ENCODE measurements at regions not wholly inside any gene's neighbourhood (a gene's known extent, or its start where the extent isn't known, plus 50 kb on each side); places are given as distances from the start of the nearest gene placed in this dataset.
A peak's percentile ranks its signal among the peaks of the same experiment; 100 is the strongest.
"Not testable (repeated sequence)": the region's sequence is repeated elsewhere in the genome, so short reads cannot be mapped to it uniquely, and the experiment has no call there.

DNA sequence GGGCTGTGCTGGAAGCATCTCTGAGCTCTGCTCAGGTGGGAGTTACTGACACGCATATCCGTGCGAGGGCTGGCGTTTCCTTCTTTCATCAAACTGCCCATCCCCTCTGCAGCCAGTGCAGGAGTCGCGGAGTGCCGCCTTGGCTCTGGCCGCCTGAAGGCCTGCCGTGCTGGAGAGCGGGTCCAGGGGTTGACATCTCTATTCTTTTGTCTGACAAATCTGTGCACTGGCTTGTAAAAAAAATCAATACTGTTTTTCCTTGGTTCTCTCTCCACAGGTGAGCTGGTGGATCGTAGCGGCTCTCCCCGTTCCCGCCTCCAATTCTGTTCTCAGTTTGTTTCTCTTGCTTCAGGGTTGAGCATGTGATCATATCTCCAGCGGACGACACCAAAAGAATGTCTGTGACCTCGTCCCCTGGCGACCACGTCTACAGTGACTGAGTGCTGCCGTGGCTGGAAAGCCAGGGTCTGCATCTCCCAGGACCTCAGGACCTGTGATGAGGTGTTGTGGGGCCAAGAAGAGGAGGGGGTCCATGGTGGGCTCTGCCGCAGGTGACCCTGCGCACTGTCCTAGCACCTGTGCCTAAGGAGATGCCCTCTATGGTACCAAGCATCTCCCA, 214.3 kb upstream of the IRX4 start:
- Histone ChIP-seq H3K4me3 (ENCODE audit: low read depth, low read length) (no peak overlapping the region), H3K79me2 (ENCODE audit: control insufficient read depth, insufficient read depth, low read length, unreplicated experiment) (no peaks in the 10 kb centered on the region), H2AFZ (ENCODE audit: low read length, unreplicated experiment) (no peak overlapping the region), H3K4me1 (ENCODE audit: control insufficient read depth, insufficient read depth, low read length, unreplicated experiment) (peaks cover 20% of the 10 kb centered on the region), H3K36me3 (ENCODE audit: insufficient read depth, low read length) (no peaks in the 10 kb centered on the region), H3K27me3 (ENCODE audit: insufficient read depth, low read length) (no peaks in the 10 kb centered on the region), H3K27ac (ENCODE audit: low read depth, low read length) (no peak overlapping the region)

- H3K4me1 ChIP-seq (ENCODE audit: control insufficient read depth, insufficient read depth, low read length, unreplicated experiment) = peaks cover 20% of the 10 kb centered on the region
- H3K27me3 ChIP-seq (ENCODE audit: insufficient read depth, low read length) = no peaks in the 10 kb centered on the region
- peak overlapping the region; percentile 100 for H3K27ac ChIP-seq (ENCODE audit: low read depth, low read length)
- H3K79me2 ChIP-seq (ENCODE audit: control insufficient read depth, insufficient read depth, low read length, unreplicated experiment) = no peaks in the 10 kb centered on the region
- H3K4me3 ChIP-seq (ENCODE audit: low read depth, low read length) = no peak overlapping the region
- H3K36me3 ChIP-seq (ENCODE audit: insufficient read depth, low read length) = no peaks in the 10 kb centered on the region
- H2AFZ ChIP-seq (ENCODE audit: low read length, unreplicated experiment) = no peak overlapping the region
Measured at GRCh38 chr5:2095011-2095410, 212.3 kb upstream of the IRX4 start.

DNA sequence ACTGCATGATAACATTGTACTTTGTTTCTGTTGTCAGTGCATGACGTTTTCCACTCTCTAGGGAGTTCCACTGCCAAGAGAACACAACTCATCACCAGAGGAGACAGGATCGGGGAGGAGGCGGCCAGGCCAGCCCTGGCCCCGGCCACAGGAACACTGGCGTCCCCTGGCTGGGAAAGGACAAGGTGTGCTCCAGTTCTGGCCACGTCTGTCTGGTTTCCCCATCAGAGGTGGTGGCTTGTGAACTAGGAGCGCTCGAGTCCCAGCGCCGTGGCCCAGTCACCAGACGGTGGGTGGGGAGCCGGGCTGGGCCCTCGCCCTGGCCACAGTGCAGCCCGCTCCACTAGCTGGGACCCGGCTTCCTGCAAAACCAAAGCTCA, 211.9 kb upstream of the IRX4 start:
- Histone ChIP-seq H3K27me3 (ENCODE audit: insufficient read depth, low read length) (no peaks in the 10 kb centered on the region), H3K36me3 (ENCODE audit: insufficient read depth, low read length) (no peaks in the 10 kb centered on the region), H3K27ac (ENCODE audit: low read depth, low read length) (peak overlapping the region; percentile 100), H3K4me1 (ENCODE audit: control insufficient read depth, insufficient read depth, low read length, unreplicated experiment) (peaks cover 20% of the 10 kb centered on the region), H2AFZ (ENCODE audit: low read length, unreplicated experiment) (no peak overlapping the region), H3K4me3 (ENCODE audit: low read depth, low read length) (peak overlapping the region; percentile 45; the same call in 1 of the 2 replicates), H3K79me2 (ENCODE audit: control insufficient read depth, insufficient read depth, low read length, unreplicated experiment) (no peaks in the 10 kb centered on the region)

DNA sequence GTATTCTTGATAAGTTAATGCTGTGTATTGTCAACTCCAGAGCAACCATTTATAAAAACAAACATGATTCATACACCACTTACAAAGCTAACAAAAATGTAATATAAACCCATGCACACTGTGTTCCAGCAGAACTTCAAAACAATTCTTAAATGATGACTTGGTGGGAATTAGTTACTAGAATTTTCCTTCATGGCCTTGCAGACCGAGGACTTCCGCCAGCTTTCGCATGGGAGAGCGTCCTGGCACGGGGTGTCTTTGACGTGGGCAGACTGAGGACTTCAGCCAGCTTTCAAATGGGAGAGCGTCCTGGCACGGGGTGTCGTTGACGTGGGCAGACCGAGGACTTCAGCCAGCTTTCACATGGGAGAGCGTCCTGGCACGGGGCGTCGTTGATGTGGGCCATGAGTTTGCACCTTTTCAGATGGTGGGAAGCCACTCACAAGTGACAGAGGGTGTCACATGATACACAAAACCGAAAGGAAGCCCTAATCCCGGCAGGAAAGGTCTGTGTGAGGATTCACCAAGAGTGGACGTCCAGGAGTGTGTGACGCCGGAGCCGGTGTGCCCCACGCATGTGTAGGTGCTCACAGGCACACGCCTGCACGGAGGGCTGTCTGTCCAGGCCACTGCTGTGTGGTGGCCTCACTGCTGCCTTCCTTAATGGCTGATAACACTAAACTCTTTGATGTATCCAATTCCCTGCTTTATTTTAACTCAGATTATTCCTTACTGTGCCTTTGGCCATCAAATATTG, 211.3 kb upstream of the IRX4 start:
- Histone ChIP-seq H3K4me1 (ENCODE audit: control insufficient read depth, insufficient read depth, low read length, unreplicated experiment) (peaks cover 20% of the 10 kb centered on the region), H3K79me2 (ENCODE audit: control insufficient read depth, insufficient read depth, low read length, unreplicated experiment) (no peaks in the 10 kb centered on the region), H3K27ac (ENCODE audit: low read depth, low read length) (peak overlapping the region; percentile 100), H2AFZ (ENCODE audit: low read length, unreplicated experiment) (no peak overlapping the region), H3K36me3 (ENCODE audit: insufficient read depth, low read length) (no peaks in the 10 kb centered on the region), H3K4me3 (ENCODE audit: low read depth, low read length) (peak overlapping the region; percentile 45; the same call in 1 of the 2 replicates), H3K27me3 (ENCODE audit: insufficient read depth, low read length) (no peaks in the 10 kb centered on the region)

- no peaks in the 10 kb centered on the region for H3K79me2 ChIP-seq (ENCODE audit: control insufficient read depth, insufficient read depth, low read length, unreplicated experiment)
- H3K4me3 ChIP-seq (ENCODE audit: low read depth, low read length) = no peak overlapping the region
- H3K36me3 ChIP-seq (ENCODE audit: insufficient read depth, low read length) = no peaks in the 10 kb centered on the region
- H3K27ac ChIP-seq (ENCODE audit: low read depth, low read length) = peak overlapping the region; percentile 100; the same call in 1 of the 2 replicates
- H3K4me1 ChIP-seq (ENCODE audit: control insufficient read depth, insufficient read depth, low read length, unreplicated experiment) = peaks cover 20% of the 10 kb centered on the region
- H2AFZ ChIP-seq (ENCODE audit: low read length, unreplicated experiment) = no peak overlapping the region
- no peaks in the 10 kb centered on the region for H3K27me3 ChIP-seq (ENCODE audit: insufficient read depth, low read length)
Measured at GRCh38 chr5:2091921-2092320, 209.2 kb upstream of the IRX4 start.

DNA sequence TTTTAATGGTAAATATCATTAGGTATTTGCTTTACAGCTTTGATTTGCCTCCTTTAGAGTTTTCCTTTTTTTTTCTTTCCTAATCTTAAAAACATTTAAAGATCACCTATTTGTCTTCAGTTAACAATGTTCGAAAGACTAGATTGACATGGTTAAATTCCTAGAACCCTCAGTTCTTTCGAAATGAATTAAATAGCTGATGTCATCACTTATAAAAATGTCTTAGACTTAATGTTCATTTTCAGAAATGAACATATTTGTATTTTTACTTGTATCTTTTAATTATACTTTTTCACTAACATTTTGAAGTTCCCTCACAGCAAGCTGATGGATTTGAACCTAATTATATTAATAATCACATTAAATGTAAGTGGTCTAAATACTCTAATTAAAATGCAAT, 205.3 kb upstream of the IRX4 start:
- H3K27ac ChIP-seq (ENCODE audit: low read depth, low read length) = no peak overlapping the region
- H3K27me3 ChIP-seq (ENCODE audit: insufficient read depth, low read length) = no peaks in the 10 kb centered on the region
- H2AFZ ChIP-seq (ENCODE audit: low read length, unreplicated experiment) = no peak overlapping the region
- H3K36me3 ChIP-seq (ENCODE audit: insufficient read depth, low read length) = no peaks in the 10 kb centered on the region
- no peaks in the 10 kb centered on the region for H3K79me2 ChIP-seq (ENCODE audit: control insufficient read depth, insufficient read depth, low read length, unreplicated experiment)
- no peak overlapping the region for H3K4me3 ChIP-seq (ENCODE audit: low read depth, low read length)
- peaks cover 3% of the 10 kb centered on the region for H3K4me1 ChIP-seq (ENCODE audit: control insufficient read depth, insufficient read depth, low read length, unreplicated experiment)

- H3K4me3 ChIP-seq (ENCODE audit: low read depth, low read length) = no peak overlapping the region
- no peaks in the 10 kb centered on the region for H3K36me3 ChIP-seq (ENCODE audit: insufficient read depth, low read length)
- no peak overlapping the region for H3K27ac ChIP-seq (ENCODE audit: low read depth, low read length)
- H3K4me1 ChIP-seq (ENCODE audit: control insufficient read depth, insufficient read depth, low read length, unreplicated experiment) = no peaks in the 10 kb centered on the region
- H3K27me3 ChIP-seq (ENCODE audit: insufficient read depth, low read length) = no peaks in the 10 kb centered on the region
- H2AFZ ChIP-seq (ENCODE audit: low read length, unreplicated experiment) = no peak overlapping the region
- no peaks in the 10 kb centered on the region for H3K79me2 ChIP-seq (ENCODE audit: control insufficient read depth, insufficient read depth, low read length, unreplicated experiment)
Measured at GRCh38 chr5:2075365-2075764, 192.6 kb upstream of the IRX4 start.

- H3K36me3 ChIP-seq (ENCODE audit: insufficient read depth, low read length) = no peaks in the 10 kb centered on the region
- no peak overlapping the region for H3K4me3 ChIP-seq (ENCODE audit: low read depth, low read length)
- no peaks in the 10 kb centered on the region for H3K4me1 ChIP-seq (ENCODE audit: control insufficient read depth, insufficient read depth, low read length, unreplicated experiment)
- H2AFZ ChIP-seq (ENCODE audit: low read length, unreplicated experiment) = no peak overlapping the region
- H3K27me3 ChIP-seq (ENCODE audit: insufficient read depth, low read length) = no peaks in the 10 kb centered on the region
- no peaks in the 10 kb centered on the region for H3K79me2 ChIP-seq (ENCODE audit: control insufficient read depth, insufficient read depth, low read length, unreplicated experiment)
- H3K27ac ChIP-seq (ENCODE audit: low read depth, low read length) = no peak overlapping the region
Measured at GRCh38 chr5:2071562-2071961, 188.8 kb upstream of the IRX4 start.

DNA sequence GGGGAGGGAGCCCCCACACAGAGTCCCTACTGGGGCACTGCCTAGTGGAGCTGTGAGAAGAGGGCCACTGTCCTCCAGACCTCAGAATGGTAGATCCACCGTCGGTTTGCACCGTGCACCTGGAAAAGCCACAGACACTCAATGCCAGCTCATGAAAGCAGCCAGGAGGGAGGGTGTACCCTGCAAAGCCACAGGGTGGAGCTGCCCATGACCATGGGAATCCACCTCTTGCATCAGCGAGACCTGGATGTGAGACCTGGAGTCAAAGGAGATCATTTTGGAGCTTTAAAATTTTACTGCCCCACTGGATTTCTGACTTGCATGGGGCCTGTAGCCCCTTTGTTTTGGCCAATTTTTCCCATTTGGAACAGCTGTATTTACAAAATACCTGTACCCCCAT, 188.1 kb upstream of the IRX4 start:
- H3K4me3 ChIP-seq (ENCODE audit: low read depth, low read length); H3K27me3 ChIP-seq (ENCODE audit: insufficient read depth, low read length); H3K79me2 ChIP-seq (ENCODE audit: control insufficient read depth, insufficient read depth, low read length, unreplicated experiment); H2AFZ ChIP-seq (ENCODE audit: low read length, unreplicated experiment); H3K27ac ChIP-seq (ENCODE audit: low read depth, low read length); H3K4me1 ChIP-seq (ENCODE audit: control insufficient read depth, insufficient read depth, low read length, unreplicated experiment); H3K36me3 ChIP-seq (ENCODE audit: insufficient read depth, low read length): not testable (repeated sequence)

DNA sequence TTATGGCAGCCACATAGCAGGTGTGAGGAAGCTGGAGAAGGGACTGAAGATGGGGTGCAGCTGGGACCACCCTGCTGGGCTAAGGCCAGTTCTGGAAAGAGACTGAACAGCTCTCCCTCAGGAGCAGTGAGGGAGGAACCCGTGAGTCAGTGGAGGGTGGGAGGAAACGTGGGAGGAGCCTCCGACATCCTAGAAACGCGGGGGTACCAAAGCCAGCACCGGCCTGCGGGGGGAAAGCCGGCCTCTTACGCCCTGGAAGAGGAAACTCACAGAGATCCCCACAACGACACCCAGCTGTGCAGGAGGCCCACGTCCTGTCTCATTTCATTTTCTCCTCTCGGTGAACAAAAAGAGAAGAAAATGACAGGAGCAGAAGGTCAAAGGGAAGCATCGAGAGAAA, 185.8 kb upstream of the IRX4 start:
- Histone ChIP-seq H3K27me3 (ENCODE audit: insufficient read depth, low read length) (no peaks in the 10 kb centered on the region), H3K79me2 (ENCODE audit: control insufficient read depth, insufficient read depth, low read length, unreplicated experiment) (no peaks in the 10 kb centered on the region), H3K27ac (ENCODE audit: low read depth, low read length) (no peak overlapping the region), H3K4me1 (ENCODE audit: control insufficient read depth, insufficient read depth, low read length, unreplicated experiment) (no peaks in the 10 kb centered on the region), H3K4me3 (ENCODE audit: low read depth, low read length) (no peak overlapping the region), H2AFZ (ENCODE audit: low read length, unreplicated experiment) (no peak overlapping the region), H3K36me3 (ENCODE audit: insufficient read depth, low read length) (no peaks in the 10 kb centered on the region)

DNA sequence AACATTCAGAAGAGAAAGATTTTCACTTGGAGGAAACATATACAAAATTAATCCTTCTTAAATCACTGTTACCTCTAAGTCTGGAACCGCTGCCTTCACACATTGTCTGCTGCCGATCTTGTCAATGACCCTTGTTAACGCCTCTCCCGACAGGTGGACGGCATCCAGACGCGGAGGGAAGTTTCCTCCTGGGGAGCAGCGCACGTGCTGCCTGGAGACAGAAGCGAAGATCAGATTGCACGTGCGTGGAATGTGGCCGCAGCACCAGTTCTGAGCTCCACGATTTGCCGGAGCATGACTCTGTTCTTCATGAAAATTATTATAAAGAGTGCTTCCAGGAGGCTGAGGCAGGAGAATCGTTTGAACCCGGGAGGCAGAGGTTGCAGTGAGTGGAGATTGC, 183.6 kb upstream of the IRX4 start:
- Histone ChIP-seq H3K79me2 (ENCODE audit: control insufficient read depth, insufficient read depth, low read length, unreplicated experiment) (no peaks in the 10 kb centered on the region), H3K36me3 (ENCODE audit: insufficient read depth, low read length) (no peaks in the 10 kb centered on the region), H2AFZ (ENCODE audit: low read length, unreplicated experiment) (no peak overlapping the region), H3K4me1 (ENCODE audit: control insufficient read depth, insufficient read depth, low read length, unreplicated experiment) (no peaks in the 10 kb centered on the region), H3K27ac (ENCODE audit: low read depth, low read length) (no peak overlapping the region), H3K27me3 (ENCODE audit: insufficient read depth, low read length) (no peaks in the 10 kb centered on the region), H3K4me3 (ENCODE audit: low read depth, low read length) (no peak overlapping the region)
